ENCODE measurements at regions not wholly inside any gene's neighbourhood (a gene's known extent, or its start where the extent isn't known, plus 50 kb on each side); places are given as distances from the start of the nearest gene placed in this dataset.

DNA sequence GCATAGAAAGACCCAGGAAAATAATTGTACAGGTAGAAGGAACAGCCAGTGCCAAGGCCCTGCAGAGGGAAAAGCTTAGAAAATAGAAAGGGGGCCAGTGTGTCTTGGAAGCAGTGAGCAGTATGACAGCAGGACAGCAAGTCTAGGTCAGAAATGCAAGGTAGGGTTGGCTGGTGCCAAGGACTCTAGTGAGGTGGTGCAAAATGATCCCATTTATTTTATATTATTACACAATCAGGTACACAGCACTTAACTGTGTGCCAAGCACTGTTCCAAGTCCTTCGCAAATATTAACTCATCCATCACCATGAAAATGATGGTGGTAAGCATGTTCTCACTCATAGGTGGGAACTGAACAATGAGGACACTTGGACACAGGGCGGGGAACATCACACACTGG, 100.0 kb downstream of the AQP4 start:
- Histone ChIP-seq H3K36me3 (ENCODE audit: control insufficient read depth, insufficient read depth, low read length) (no peaks in the 10 kb centered on the region), H3K4me1 (ENCODE audit: control insufficient read depth, insufficient read depth, low read length) (no peaks in the 10 kb centered on the region), H3K27me3 (ENCODE audit: control insufficient read depth, insufficient read depth, low read length) (no peaks in the 10 kb centered on the region), H3K9ac (ENCODE audit: low read depth, low read length) (no peak overlapping the region), H3K4me3 (ENCODE audit: low read depth, low read length) (no peak overlapping the region), H3K9me3 (ENCODE audit: control insufficient read depth, insufficient read depth, low read length) (no peaks in the 10 kb centered on the region)

DNA sequence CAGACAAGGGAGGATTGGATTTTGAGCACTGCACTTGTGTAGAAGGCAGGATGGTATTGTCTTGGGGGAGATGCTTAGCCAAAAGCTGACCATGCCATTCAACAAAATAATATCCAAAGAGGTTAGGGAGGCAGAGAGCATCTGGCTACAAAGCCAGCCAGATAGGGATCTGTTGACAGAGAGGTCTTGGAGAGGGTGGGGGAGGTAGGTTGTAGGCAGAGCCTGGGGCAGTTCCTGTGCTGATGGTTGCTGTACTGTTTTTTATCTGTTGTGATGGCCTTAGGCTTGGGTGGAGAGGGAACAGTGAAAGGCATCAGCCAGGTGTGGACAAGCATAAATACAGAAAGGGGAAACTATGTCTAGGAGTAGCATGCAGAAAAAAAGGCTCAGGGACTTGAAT, 100.9 kb downstream of the AQP4 start:
- Histone ChIP-seq H3K4me1 (ENCODE audit: control insufficient read depth, insufficient read depth, low read length) (no peaks in the 10 kb centered on the region), H3K36me3 (ENCODE audit: control insufficient read depth, insufficient read depth, low read length) (no peaks in the 10 kb centered on the region), H3K9ac (ENCODE audit: low read depth, low read length) (no peak overlapping the region), H3K27me3 (ENCODE audit: control insufficient read depth, insufficient read depth, low read length) (no peaks in the 10 kb centered on the region), H3K9me3 (ENCODE audit: control insufficient read depth, insufficient read depth, low read length) (no peaks in the 10 kb centered on the region), H3K4me3 (ENCODE audit: low read depth, low read length) (no peak overlapping the region)

DNA sequence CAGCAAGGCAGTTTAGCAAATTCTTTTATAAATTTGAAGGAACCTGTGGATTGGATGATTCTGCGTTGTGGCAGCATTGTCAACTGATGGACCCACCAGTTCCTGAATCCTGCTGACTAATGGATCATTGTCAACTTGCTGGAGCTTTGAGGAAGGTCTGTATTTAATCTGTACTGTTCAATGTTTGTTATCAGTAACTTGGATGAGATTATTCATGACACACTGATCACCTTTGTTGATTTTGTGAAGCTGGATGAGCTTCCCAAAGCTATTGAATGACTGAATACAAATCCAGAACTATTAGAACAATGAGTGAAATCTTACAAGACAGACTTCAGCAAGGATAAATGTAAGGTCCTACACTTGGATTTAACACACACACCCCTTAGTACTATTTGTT, 101.3 kb downstream of the AQP4 start:
- H3K4me1 ChIP-seq (ENCODE audit: control insufficient read depth, insufficient read depth, low read length), result no peaks in the 10 kb centered on the region
- no peaks in the 10 kb centered on the region for H3K9me3 ChIP-seq (ENCODE audit: control insufficient read depth, insufficient read depth, low read length)
- no peaks in the 10 kb centered on the region for H3K36me3 ChIP-seq (ENCODE audit: control insufficient read depth, insufficient read depth, low read length)

DNA sequence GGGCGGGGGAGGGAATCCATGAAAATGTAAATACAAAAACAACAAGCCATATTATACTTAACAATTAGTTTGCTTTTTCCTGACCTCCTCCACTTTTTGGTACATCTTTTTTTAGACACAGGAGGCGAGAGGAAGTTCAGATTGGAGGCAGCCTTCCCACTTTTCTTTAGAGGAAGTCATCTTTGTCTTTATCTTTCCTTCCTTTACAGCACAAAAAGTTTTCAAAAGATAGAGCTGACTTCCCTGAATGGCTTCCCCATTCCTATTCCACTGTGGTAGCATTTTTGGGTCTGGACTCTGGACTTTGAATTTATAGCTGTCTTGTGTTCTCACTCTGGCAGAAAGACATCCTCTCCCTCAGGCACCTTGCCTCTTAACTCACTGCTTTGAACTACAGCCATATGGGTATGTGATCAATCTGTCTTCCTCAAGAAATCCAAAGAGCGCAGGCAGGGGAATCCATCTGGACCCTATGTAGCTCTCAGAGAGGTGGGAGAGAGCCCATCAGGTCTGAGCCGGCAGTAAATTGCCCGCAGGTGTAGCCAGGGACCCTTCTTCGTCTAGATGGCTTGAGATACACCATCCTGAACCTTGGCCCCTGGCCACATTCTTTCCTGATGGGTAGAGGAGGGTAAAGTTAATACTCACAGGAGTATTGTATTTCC, 101.9 kb downstream of the AQP4 start:
- H3K4me3 ChIP-seq (ENCODE audit: low read depth, low read length), result no peak overlapping the region
- no peaks in the 10 kb centered on the region for H3K36me3 ChIP-seq (ENCODE audit: control insufficient read depth, insufficient read depth, low read length)
- H3K9ac ChIP-seq (ENCODE audit: low read depth, low read length), result no peak overlapping the region
- no peaks in the 10 kb centered on the region for H3K27me3 ChIP-seq (ENCODE audit: control insufficient read depth, insufficient read depth, low read length)
- H3K4me1 ChIP-seq (ENCODE audit: control insufficient read depth, insufficient read depth, low read length), result no peaks in the 10 kb centered on the region
- no peaks in the 10 kb centered on the region for H3K9me3 ChIP-seq (ENCODE audit: control insufficient read depth, insufficient read depth, low read length)

More for the DNA sequence above, 101.3 kb downstream of the AQP4 start:
- Histone ChIP-seq H3K9ac (ENCODE audit: low read depth, low read length) (no peak overlapping the region), H3K27me3 (ENCODE audit: control insufficient read depth, insufficient read depth, low read length) (no peaks in the 10 kb centered on the region), H3K4me3 (ENCODE audit: low read depth, low read length) (no peak overlapping the region)

DNA sequence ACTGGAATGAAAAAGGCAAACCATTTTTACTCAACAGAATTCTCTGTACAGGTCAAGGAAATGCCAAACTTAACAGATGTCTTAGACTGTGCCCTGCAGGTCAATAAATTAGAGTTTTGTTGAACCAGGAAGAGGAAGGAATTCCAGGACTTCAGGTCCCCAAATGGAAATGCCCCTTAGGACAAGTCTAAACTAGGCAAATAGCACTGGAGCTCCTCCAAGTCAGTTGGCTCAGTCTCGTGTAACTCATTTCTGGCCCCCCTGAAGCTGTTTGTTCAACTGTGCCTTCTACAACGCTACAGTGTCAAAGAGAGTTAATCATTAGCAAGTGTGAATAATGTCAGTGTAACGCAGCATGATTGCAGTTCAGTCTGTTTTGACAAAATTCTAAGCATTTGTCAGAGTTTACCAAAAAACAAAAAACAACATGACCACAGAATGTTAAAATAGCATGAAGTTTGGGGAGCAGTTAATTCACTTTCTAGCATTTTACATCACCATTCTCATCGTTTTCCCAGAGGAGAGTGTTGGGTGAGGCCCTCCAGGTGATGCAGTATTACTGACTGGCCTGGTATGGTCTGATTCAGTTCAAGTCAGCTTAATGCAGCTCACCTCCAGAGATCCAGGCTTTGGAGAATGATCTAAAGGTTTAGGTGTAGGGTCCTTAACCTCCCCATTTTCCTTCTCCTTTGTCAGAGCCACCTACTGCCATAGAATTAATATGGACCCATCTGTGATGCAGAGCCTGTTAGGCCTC, 108.1 kb downstream of the AQP4 start:
- H3K36me3 ChIP-seq (ENCODE audit: control insufficient read depth, insufficient read depth, low read length), result no peaks in the 10 kb centered on the region
- no peaks in the 10 kb centered on the region for H3K4me1 ChIP-seq (ENCODE audit: control insufficient read depth, insufficient read depth, low read length)
- no peaks in the 10 kb centered on the region for H3K9me3 ChIP-seq (ENCODE audit: control insufficient read depth, insufficient read depth, low read length)
- no peak overlapping the region for H3K9ac ChIP-seq (ENCODE audit: low read depth, low read length)
- H3K4me3 ChIP-seq (ENCODE audit: low read depth, low read length), result no peak overlapping the region
- H3K27me3 ChIP-seq (ENCODE audit: control insufficient read depth, insufficient read depth, low read length), result peaks cover 6% of the 10 kb centered on the region

DNA sequence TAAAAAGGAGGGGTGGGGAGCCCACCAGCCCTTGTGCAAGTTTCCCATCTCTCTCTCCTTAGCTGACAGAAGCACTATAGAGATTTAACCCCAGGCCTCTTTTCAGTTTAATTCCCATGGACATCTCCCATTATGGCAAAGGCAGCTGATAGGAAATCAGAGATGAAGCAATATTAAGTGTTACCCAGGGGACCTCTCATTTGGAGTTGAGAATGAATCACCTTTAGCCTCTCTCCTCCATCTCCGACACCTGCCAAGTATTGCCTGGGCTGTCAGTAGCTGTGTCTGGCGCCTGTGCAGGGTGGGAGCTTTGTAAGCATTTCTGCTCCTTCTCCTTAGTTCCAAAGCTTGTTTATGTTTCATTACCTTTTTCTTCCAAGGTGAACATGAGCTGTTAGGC, 109.0 kb downstream of the AQP4 start:
- Histone ChIP-seq H3K4me3 (ENCODE audit: low read depth, low read length) (no peak overlapping the region), H3K9me3 (ENCODE audit: control insufficient read depth, insufficient read depth, low read length) (no peaks in the 10 kb centered on the region), H3K4me1 (ENCODE audit: control insufficient read depth, insufficient read depth, low read length) (no peaks in the 10 kb centered on the region), H3K27me3 (ENCODE audit: control insufficient read depth, insufficient read depth, low read length) (peaks cover 6% of the 10 kb centered on the region), H3K9ac (ENCODE audit: low read depth, low read length) (no peak overlapping the region), H3K36me3 (ENCODE audit: control insufficient read depth, insufficient read depth, low read length) (no peaks in the 10 kb centered on the region)

DNA sequence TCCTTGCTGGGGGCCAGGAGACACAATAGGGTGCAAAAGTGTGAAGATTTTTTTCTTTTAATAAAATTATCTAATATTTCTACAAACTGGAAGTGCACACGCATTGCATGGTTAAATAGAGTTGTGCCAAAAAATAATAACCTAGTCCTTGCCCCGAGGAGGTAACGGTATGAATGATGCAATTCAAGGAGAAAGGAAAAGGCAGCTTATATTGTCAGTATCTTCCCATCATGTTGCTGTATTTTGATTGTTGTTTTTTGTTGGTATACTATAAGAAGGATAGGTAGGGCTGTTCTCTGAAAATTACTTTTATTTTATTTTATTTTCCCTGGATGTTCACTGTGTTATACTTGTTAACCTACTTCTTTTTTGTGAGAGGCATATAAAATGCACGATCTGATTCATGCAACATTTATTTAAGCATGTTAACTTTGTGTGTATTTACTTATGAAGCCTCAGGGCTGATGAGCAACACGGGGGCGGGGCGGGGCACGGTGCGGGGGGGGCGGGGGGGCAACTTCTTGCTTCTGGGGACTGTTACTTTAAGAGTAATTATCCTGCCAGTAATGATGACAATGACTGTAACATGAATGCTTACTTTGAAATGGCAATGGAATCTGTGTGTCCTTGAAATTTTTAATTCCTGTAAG, 118.6 kb downstream of the AQP4 start:
- H3K9me3 ChIP-seq (ENCODE audit: control insufficient read depth, insufficient read depth, low read length), result no peaks in the 10 kb centered on the region
- no peak overlapping the region for H3K4me3 ChIP-seq (ENCODE audit: low read depth, low read length)
- no peaks in the 10 kb centered on the region for H3K36me3 ChIP-seq (ENCODE audit: control insufficient read depth, insufficient read depth, low read length)
- peaks cover 8% of the 10 kb centered on the region for H3K4me1 ChIP-seq (ENCODE audit: control insufficient read depth, insufficient read depth, low read length)
- no peak overlapping the region for H3K9ac ChIP-seq (ENCODE audit: low read depth, low read length)
- H3K27me3 ChIP-seq (ENCODE audit: control insufficient read depth, insufficient read depth, low read length), result no peaks in the 10 kb centered on the region

DNA sequence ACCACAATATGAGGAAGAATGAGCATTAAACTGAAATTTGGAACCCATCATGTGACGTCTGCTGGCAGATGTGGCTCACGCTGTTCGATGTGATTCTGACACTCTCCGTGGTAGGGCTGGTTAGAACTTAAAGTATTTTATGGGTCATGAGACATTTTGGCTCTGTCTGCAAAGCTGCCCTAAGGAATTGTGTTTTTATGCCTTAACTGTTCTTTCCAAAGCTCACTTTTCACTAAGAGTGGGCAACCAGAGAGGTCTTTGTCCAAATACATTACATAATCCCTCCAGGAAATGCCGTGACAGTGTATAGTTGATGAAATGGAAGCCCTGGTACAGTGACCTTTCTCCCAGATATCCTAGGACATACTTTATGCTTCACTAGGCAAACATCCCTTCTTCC, 119.1 kb downstream of the AQP4 start:
- H3K9ac ChIP-seq (ENCODE audit: low read depth, low read length), result no peak overlapping the region
- H3K4me3 ChIP-seq (ENCODE audit: low read depth, low read length), result no peak overlapping the region
- H3K36me3 ChIP-seq (ENCODE audit: control insufficient read depth, insufficient read depth, low read length), result no peaks in the 10 kb centered on the region
- no peaks in the 10 kb centered on the region for H3K27me3 ChIP-seq (ENCODE audit: control insufficient read depth, insufficient read depth, low read length)
- no peaks in the 10 kb centered on the region for H3K9me3 ChIP-seq (ENCODE audit: control insufficient read depth, insufficient read depth, low read length)
- H3K4me1 ChIP-seq (ENCODE audit: control insufficient read depth, insufficient read depth, low read length), result peaks cover 8% of the 10 kb centered on the region

DNA sequence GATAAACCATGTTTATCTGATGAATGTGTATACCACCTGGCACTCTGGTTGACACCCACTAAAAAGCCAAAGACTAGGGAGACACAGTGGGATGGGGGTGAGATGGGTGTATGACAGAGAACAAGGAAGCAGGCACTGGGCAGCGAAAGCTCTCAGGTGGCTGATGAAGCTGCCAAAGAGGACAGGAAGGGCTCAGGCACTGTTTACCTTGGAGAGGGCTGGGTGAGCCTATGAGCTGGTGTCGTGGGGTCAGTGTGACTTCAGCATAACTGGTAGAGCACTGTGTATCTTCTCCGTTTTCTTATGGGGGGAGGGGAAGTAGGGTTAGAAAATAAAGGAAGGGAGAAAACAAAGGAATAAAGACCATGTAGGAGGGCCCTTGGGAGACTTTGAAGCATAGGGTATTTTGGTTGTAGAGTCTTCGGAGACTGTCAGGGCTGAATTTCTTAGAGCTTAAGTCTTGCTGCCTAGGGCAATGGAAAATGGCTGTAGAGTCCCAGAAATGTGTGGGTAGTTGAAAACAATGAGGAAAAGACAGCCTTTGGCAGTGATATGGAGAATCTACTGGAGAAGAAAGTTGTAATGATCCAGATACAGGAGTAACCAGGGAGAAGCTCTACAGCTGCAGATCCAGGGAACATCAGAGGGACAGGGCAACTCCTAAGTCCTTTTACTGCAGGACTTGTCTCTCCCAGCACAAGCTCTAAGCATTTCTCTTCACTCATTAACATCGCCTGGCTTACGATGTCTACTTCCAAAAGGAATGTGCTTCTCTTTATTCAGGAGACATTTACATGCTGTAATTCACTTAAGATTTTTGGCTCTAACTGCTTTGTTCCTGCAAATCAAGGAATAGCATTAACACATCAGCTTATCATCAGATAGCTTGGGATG, 120.0 kb downstream of the AQP4 start:
- Histone ChIP-seq H3K4me3 (ENCODE audit: low read depth, low read length) (no peak overlapping the region), H3K4me1 (ENCODE audit: control insufficient read depth, insufficient read depth, low read length) (peaks cover 8% of the 10 kb centered on the region), H3K9ac (ENCODE audit: low read depth, low read length) (no peak overlapping the region), H3K9me3 (ENCODE audit: control insufficient read depth, insufficient read depth, low read length) (no peaks in the 10 kb centered on the region), H3K27me3 (ENCODE audit: control insufficient read depth, insufficient read depth, low read length) (no peaks in the 10 kb centered on the region), H3K36me3 (ENCODE audit: control insufficient read depth, insufficient read depth, low read length) (no peaks in the 10 kb centered on the region)

DNA sequence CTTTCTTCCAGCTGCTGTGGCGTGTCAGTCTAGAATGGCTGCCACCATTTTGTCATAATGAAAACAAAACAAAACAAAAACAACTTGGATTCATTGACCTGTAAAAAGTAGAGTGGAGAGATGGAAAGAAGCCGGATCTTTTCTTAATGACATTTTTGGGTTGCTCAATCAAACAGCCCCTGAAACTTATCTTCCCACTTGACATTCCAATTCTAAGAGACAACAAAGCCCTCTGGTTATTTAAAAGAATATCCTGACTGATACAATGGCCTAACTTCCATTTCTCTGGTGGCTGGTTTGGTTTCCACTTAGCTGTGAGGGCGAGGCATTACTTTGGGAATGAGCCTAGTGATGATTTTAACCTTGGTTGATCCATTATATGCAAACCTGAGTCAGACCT, 123.7 kb downstream of the AQP4 start:
- Histone ChIP-seq H3K36me3 (ENCODE audit: control insufficient read depth, insufficient read depth, low read length) (no peaks in the 10 kb centered on the region), H3K27me3 (ENCODE audit: control insufficient read depth, insufficient read depth, low read length) (no peaks in the 10 kb centered on the region)

DNA sequence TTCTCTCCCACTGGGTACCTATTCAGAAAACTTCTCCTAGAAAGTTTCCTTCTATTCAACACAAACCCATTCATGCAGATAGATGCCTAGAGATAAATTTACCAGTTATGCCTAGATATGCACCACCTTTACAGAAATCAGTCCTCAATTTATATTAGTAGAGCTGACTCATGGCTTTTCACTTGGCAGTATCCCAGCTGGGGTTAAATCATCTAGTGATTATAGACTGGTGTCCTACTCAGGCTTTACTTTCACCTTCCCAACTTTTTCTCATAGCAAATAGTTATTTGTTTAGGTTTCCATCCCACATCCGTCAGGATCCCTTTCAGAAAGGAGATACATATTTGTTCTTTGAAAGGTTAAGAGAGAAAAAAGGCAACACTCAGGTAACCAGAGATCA, 124.5 kb downstream of the AQP4 start:
- H3K9ac ChIP-seq (ENCODE audit: low read depth, low read length), result no peak overlapping the region
- H3K4me3 ChIP-seq (ENCODE audit: low read depth, low read length), result no peak overlapping the region
- no peaks in the 10 kb centered on the region for H3K9me3 ChIP-seq (ENCODE audit: control insufficient read depth, insufficient read depth, low read length)
- H3K27me3 ChIP-seq (ENCODE audit: control insufficient read depth, insufficient read depth, low read length), result no peaks in the 10 kb centered on the region
- H3K36me3 ChIP-seq (ENCODE audit: control insufficient read depth, insufficient read depth, low read length), result no peaks in the 10 kb centered on the region
- peaks cover 7% of the 10 kb centered on the region for H3K4me1 ChIP-seq (ENCODE audit: control insufficient read depth, insufficient read depth, low read length)

More for the DNA sequence above, 123.7 kb downstream of the AQP4 start:
- peaks cover 8% of the 10 kb centered on the region for H3K4me1 ChIP-seq (ENCODE audit: control insufficient read depth, insufficient read depth, low read length)
- no peaks in the 10 kb centered on the region for H3K9me3 ChIP-seq (ENCODE audit: control insufficient read depth, insufficient read depth, low read length)
- no peak overlapping the region for H3K9ac ChIP-seq (ENCODE audit: low read depth, low read length)
- no peak overlapping the region for H3K4me3 ChIP-seq (ENCODE audit: low read depth, low read length)
